ENCODE measurements at regions not wholly inside any gene's neighbourhood (a gene's known extent, or its start where the extent isn't known, plus 50 kb on each side); places are given as distances from the start of the nearest gene placed in this dataset.

- TF ChIP-seq TSHZ2 (CRISPR knock-in tag; IDR thresholded peaks at IDR 0.05) (no peak), ZFP30 (CRISPR knock-in tag; IDR thresholded peaks at IDR 0.05) (no peak), CSDC2 (CRISPR knock-in tag; IDR thresholded peaks at IDR 0.05) (no peak), ZNF8 (CRISPR knock-in tag; IDR thresholded peaks at IDR 0.05) (no peak), BACH2 (CRISPR knock-in tag; IDR thresholded peaks at IDR 0.05; ENCODE audit: borderline replicate concordance) (no peak), ZFP3 (CRISPR knock-in tag; IDR thresholded peaks at IDR 0.05) (no peak), OSR1 (CRISPR knock-in tag; IDR thresholded peaks at IDR 0.05) (no peak), PATZ1 (CRISPR knock-in tag; IDR thresholded peaks at IDR 0.05; ENCODE audit: borderline replicate concordance) (no peak), TCF4 (CRISPR knock-in tag; IDR thresholded peaks at IDR 0.05; ENCODE audit: borderline replicate concordance) (no peak), GLIS3 (CRISPR knock-in tag; IDR thresholded peaks at IDR 0.05) (no peak), ESRRG (CRISPR knock-in tag; IDR thresholded peaks at IDR 0.05) (no peak), POU6F1 (CRISPR knock-in tag; IDR thresholded peaks at IDR 0.05; ENCODE audit: borderline replicate concordance, low read depth) (no peak), RARB (CRISPR knock-in tag; IDR thresholded peaks at IDR 0.05) (no peak)
Observed at GRCh38 chr10:56605051-56605450, 244.0 kb upstream of the ZWINT start.
